ENCODE measurements at regions not wholly inside any gene's neighbourhood (a gene's known extent, or its start where the extent isn't known, plus 50 kb on each side); places are given as distances from the start of the nearest gene placed in this dataset.
"Not testable (repeated sequence)": the region's sequence is repeated elsewhere in the genome, so short reads cannot be mapped to it uniquely, and the experiment has no call there.

GRCh38 chr13:67389171-67389570, 159.0 kb upstream of the PCDH9 start:
- no peak for FAIRE-seq

DNA sequence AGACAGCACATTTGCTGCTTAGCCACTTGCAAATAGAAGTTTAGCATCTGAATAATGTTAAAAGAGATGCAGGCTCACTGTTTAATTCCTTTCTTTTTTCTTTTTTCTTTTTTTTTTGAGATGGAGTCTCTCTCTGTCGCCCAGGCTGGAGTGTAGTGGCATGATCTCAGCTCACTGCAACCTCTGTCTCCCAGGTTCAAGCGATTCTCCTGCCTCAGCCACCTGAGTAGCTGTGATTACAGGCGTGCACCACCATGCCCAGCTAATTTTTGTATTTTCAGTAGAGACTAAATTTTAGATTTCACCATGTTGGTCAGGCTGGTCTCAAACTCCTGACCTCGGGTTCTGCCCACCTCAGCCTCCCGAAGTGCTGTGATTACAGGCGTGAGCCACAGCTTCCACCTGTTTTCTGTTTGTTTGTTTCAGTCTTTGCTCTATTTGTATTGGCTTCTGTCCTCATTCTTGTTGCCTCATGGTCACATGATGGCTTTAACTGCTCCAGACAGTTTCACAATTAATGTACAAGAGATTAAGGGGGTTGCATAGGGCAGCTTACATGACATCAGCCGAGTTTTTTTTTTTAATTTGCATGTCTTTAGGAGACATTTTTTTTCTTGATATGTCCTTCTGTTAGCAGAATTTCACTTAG, 153.1 kb upstream of the PCDH9 start:
- not testable (repeated sequence) for FAIRE-seq

GRCh38 chr13:67377919-67378318, 147.8 kb upstream of the PCDH9 start:
- FAIRE-seq = no peak

DNA sequence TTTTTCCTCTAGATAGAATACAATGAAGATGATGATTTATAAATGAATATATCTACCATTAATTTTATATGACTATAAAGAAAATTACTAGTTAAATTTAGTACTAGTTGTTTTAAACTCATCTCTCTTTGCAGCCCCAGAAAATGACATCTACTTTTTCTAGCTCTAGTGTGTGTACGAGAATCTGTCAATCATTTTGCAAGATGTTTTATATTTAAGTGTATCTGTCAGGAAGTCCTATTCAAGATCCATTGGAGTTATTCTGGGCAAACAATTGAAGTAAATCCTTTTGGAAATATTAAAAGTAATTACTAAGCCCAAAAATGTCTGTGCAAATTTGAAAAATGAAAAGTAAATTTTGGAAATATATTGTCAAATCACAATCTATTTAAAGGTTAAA, 144.3 kb upstream of the PCDH9 start:
- FAIRE-seq = no peak

GRCh38 chr13:67372868-67373464, 142.8 kb upstream of the PCDH9 start:
- FAIRE-seq = no peak

- no peak for FAIRE-seq
Observed at GRCh38 chr13:67369895-67370660, 139.9 kb upstream of the PCDH9 start.

DNA sequence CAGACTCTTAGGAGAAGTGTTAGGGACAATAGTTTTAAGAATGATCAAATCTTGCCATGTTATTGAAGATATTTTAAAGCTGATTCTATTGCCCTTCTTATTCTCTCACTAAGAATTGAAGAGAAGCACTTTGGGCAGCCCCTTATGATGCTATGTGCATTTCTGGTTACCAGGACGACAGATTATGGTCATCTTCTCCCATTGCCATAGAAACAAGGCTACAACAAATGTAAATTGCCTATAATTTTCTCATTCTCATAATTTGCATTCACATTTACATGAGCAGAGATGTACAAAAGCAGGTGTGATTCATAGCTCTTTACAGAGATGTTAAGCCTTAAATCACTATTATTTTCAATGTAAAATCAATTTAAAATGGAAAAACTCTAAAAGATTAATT, 137.3 kb upstream of the PCDH9 start:
- FAIRE-seq = no peak

- FAIRE-seq = no peak
Observed at GRCh38 chr13:67366533-67366932, 136.4 kb upstream of the PCDH9 start.

DNA sequence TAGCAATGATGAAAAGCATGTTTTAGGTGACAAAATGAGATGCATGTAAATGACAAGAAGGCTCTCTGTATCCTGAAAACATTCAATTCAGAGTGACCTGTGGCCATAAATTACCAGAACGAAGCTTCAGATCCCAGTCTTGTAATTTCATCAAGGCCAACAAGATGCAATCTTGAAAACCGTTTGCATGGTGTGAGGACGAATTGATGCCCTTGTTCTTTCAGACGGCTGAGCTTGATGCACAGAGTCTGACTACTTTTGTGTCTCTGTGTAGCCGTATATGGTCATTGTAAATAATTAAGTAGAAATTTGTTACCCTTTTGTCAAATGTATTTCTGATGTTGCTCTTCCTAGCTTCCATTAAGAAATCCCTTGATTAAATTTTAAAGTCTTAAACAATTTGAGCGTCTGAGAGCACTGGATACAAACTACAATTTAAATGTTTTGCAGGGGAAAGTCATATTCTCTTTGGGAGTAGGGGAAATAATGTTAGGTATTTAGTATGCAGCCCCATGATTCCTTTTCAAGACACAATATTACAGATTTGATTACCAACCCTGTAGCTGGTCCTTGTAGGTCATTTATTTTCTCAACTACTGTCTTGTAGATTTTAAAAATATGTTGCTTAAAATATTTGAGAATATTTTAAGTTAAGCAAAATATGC, 125.8 kb upstream of the PCDH9 start:
- FAIRE-seq = no peak

- FAIRE-seq = no peak
Observed at GRCh38 chr13:67353941-67354340, 123.8 kb upstream of the PCDH9 start.

DNA sequence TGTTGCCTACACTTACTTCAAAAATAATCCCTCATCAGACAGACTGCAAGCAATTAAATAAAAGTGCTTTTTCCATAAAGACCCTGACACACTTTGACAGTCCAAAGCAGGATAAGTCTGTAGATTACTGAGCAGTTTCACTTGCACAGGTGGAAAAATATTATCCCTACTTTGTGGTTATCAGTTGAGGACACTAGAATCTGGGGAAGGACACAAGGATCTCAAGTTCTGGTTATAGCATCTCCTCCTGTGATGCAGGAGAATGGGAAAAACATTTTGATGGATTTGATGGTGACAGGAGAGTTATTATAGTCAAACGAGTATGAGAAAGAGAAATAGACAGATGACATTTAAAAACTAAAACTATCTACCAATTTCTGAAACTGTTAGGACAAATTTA, 122.9 kb upstream of the PCDH9 start:
- no peak for FAIRE-seq

DNA sequence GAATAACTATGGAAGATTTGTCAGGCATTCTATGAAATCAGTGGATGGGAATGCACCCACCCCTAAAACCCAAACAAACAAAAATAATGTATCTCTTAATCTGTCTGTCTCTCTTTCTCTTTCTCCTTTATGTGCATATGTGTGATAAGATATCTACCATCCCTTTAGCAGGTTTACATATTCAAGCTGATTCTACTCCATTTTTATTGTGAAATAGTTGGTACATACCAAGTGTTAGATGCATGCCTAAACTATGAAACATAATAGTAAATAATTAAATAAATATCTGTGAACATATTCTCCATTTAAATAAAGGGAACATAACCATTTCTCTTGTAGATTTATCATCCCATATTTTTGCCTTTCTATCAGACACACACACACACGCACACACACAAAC, 121.8 kb upstream of the PCDH9 start:
- no peak for FAIRE-seq

GRCh38 chr13:67351114-67351513, 121.0 kb upstream of the PCDH9 start:
- FAIRE-seq = no peak

- no peak for FAIRE-seq
Observed at GRCh38 chr13:67343777-67344176, 113.6 kb upstream of the PCDH9 start.

GRCh38 chr13:67341406-67341805, 111.3 kb upstream of the PCDH9 start:
- no peak for FAIRE-seq

- FAIRE-seq = no peak
Observed at GRCh38 chr13:67330149-67330548, 100.0 kb upstream of the PCDH9 start.

DNA sequence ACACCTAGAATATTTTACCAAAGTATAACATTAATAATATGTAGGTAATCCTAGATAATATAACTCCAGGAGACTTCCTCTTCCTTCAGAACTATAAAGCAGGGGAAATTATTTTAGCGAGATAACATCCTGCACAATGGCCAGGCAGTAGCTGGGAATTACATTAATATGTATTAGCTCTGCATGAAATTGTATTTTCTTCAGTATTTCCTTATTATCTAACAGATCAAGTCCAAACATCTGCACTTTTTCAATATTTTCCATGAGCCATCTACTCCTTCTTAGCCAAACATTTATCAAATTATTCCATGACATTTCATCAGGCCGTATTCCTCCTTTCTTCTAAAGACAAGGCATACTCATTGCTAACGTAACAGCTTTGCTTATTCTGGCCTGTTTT, 98.8 kb upstream of the PCDH9 start:
- no peak for FAIRE-seq

- no peak for FAIRE-seq
Observed at GRCh38 chr13:67318860-67319259, 88.7 kb upstream of the PCDH9 start.

- FAIRE-seq = no peak
Observed at GRCh38 chr13:67318398-67318797, 88.3 kb upstream of the PCDH9 start.

DNA sequence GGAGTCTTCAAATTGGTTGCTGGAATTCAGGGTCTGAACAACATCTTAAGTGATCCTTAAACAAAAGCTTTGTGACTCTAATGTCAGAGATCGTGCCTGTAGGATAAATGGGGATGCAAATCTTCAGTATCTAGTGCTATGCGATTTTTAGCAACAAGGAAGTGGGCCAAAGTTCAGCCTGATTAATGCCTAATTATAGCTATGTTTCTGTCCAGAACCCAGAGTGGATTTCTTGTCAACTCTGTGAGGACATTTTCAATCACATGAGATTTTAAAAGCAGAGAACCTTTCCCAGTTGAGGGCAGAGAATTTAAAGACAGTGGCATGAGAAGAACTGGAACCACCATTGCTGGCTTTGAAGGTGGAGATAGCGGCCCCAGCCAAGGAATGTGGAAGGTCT, 84.3 kb upstream of the PCDH9 start:
- no peak for FAIRE-seq

- FAIRE-seq = no peak
Observed at GRCh38 chr13:67308004-67308772, 78.1 kb upstream of the PCDH9 start.

GRCh38 chr13:67306742-67307141, 76.6 kb upstream of the PCDH9 start:
- FAIRE-seq = no peak

All from colon (tissue), 2 donors.